ENCODE measurements at regions not wholly inside any gene's neighbourhood (a gene's known extent, or its start where the extent isn't known, plus 50 kb on each side); places are given as distances from the start of the nearest gene placed in this dataset.
A peak's percentile ranks its signal among the peaks of the same experiment; 100 is the strongest.

DNA sequence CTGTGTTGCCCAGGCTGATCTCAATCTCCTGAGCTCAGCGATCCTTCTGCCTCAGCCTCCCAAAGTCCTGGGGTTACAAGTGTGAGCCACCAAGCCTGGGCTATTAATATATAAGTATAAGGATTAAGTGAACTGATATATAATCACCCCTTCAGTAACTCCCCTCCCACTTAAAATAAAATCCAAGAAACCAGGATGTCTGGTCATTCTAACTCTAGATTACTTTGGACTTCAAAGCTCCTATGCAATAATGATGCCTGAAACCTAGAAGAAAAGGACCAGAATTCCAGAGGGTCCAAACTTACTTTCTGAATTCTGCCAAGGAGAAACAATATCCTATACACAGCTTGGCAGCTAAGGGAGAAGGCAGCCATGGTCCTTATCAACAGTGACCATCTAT, 206.8 kb upstream of the ZNF217 start:
- 96 to 100% (median 96%) methylated on average over 1 of the region's 1 CpG for WGBS, 3 donors
- Histone ChIP-seq H3K9me3 (no peaks in the 10 kb centered on the region), H3K36me3 (no peaks in the 10 kb centered on the region), H3K27ac (no peak overlapping the region), H3K4me3 (no peak overlapping the region), H3K27me3 (no peaks in the 10 kb centered on the region), H3K4me1 (ENCODE audit: insufficient read depth) (peaks cover 2% of the 10 kb centered on the region)
- no peak for DNase-seq
- intact Hi-C loops (cut with DNase I), result no loop called here
- TF ChIP-seq POLR2A (IDR thresholded peaks at IDR 0.05) (no peak), EP300 (IDR thresholded peaks at IDR 0.05) (no peak)
- TF ChIP-seq, protein P1, sequence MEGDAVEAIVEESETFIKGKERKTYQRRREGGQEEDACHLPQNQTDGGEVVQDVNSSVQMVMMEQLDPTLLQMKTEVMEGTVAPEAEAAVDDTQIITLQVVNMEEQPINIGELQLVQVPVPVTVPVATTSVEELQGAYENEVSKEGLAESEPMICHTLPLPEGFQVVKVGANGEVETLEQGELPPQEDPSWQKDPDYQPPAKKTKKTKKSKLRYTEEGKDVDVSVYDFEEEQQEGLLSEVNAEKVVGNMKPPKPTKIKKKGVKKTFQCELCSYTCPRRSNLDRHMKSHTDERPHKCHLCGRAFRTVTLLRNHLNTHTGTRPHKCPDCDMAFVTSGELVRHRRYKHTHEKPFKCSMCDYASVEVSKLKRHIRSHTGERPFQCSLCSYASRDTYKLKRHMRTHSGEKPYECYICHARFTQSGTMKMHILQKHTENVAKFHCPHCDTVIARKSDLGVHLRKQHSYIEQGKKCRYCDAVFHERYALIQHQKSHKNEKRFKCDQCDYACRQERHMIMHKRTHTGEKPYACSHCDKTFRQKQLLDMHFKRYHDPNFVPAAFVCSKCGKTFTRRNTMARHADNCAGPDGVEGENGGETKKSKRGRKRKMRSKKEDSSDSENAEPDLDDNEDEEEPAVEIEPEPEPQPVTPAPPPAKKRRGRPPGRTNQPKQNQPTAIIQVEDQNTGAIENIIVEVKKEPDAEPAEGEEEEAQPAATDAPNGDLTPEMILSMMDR (IDR thresholded peaks at IDR 0.05), result no peak

DNA sequence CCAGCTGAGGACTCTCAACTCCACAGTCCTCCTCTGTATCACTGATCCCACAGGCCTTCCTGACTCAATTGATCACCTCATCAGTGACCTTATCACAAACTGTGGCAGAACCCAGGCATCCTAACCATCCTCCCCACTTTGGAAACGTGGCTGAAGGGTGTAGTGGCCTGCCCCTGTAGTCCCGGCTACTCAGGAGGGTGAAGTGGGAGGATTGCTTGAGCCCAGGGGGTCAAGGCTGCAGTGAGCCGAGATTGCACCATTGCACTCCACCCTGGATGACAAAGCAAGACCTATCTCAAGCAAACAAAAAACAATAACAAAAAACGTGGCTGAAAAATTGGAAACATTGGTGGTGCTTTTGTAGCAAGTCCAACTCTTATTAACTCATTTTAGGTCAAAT, 203.4 kb upstream of the ZNF217 start:
- H3K4me1 ChIP-seq (ENCODE audit: insufficient read depth), result peaks cover 2% of the 10 kb centered on the region
- H3K36me3 ChIP-seq, result no peaks in the 10 kb centered on the region
- H3K9me3 ChIP-seq, result no peaks in the 10 kb centered on the region
- TF ChIP-seq, protein P1 (IDR thresholded peaks at IDR 0.05), result no peak
- TF ChIP-seq EP300 (IDR thresholded peaks at IDR 0.05) (no peak), POLR2A (IDR thresholded peaks at IDR 0.05) (no peak)
- peak in 1 of 5 donors; percentile 25 for DNase-seq
- H3K27ac ChIP-seq, result no peak overlapping the region
- no peaks in the 10 kb centered on the region for H3K27me3 ChIP-seq
- H3K4me3 ChIP-seq, result no peak overlapping the region
- WGBS, 3 donors, result 11 to 22% (median 19%) methylated on average over 4 of the region's 4 CpGs
- intact Hi-C loops (cut with DNase I), result no loop called here

DNA sequence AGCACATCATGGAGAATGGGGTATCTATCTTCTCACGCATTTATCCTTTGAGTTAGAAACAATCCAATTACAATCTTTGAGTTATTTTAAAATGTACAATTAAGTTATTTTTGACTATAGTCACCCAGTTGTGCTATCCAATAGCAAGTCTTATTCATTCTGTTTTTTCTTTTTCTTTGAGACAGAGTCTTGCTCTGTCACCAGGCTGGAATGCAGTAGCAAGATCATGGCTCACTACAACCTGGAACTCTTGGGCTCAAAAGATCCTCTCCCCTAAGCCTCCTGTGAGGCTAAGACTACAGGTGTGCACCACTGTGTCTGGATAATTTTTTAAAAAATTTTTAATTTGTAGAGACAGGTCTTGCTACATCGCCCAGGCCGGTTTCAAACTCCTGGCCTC, 201.5 kb upstream of the ZNF217 start:
- Histone ChIP-seq H3K27me3 (no peaks in the 10 kb centered on the region), H3K9me3 (no peaks in the 10 kb centered on the region), H3K4me1 (ENCODE audit: insufficient read depth) (peaks cover 2% of the 10 kb centered on the region), H3K36me3 (no peaks in the 10 kb centered on the region), H3K4me3 (no peak overlapping the region), H3K27ac (no peak overlapping the region)
- intact Hi-C loops (cut with DNase I), result no loop called here
- WGBS, 3 donors, result 93 to 98% (median 93%) methylated on average over 3 of the region's 3 CpGs
- TF ChIP-seq POLR2A (IDR thresholded peaks at IDR 0.05), result no peak
- TF ChIP-seq, protein P1 (IDR thresholded peaks at IDR 0.05), result no peak
- no peak for TF ChIP-seq EP300 (IDR thresholded peaks at IDR 0.05)
- no peak for DNase-seq

DNA sequence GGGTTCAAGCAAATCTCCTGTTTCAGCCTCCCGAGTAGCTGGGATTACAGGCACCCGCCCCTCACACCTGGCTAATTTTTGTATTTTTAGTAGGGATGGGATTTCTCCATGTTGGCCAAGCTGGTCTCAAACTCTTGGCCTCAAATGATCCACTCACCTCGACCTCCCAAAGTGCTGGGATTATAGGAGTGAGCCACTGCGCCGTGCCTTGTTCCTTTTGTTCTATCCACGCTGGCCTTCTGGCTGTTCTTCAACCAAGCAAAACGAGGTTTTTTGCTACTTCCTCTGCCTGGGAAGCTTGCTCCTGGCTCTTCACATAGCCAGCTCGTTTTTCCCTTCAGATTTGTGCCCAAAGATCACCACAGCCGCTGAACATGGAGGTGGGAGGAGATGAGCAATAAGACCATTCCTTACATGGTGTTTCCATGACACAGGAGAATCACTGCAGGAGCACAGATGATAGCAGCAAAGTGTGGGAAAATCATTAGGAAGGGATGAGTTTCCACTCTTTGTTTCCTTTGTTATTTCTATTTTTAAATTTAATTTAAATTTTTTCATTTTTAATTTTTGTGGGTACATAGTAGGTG, 201.0 kb upstream of the ZNF217 start:
- TF ChIP-seq POLR2A (IDR thresholded peaks at IDR 0.05) (no peak), EP300 (IDR thresholded peaks at IDR 0.05) (no peak)
- TF ChIP-seq, protein P1 (IDR thresholded peaks at IDR 0.05), result no peak
- no peaks in the 10 kb centered on the region for H3K36me3 ChIP-seq
- no peaks in the 10 kb centered on the region for H3K27me3 ChIP-seq
- H3K9me3 ChIP-seq, result no peaks in the 10 kb centered on the region
- no peak overlapping the region for H3K27ac ChIP-seq
- WGBS, 3 donors, result 68 to 72% (median 71%) methylated on average over 9 of the region's 9 CpGs
- no peak overlapping the region for H3K4me3 ChIP-seq
- DNase-seq, result no peak
- intact Hi-C loops (cut with DNase I), result no loop called here
- H3K4me1 ChIP-seq (ENCODE audit: insufficient read depth), result peaks cover 2% of the 10 kb centered on the region
